ENCODE measurements at regions not wholly inside any gene's neighbourhood (a gene's known extent, or its start where the extent isn't known, plus 50 kb on each side); places are given as distances from the start of the nearest gene placed in this dataset.

DNA sequence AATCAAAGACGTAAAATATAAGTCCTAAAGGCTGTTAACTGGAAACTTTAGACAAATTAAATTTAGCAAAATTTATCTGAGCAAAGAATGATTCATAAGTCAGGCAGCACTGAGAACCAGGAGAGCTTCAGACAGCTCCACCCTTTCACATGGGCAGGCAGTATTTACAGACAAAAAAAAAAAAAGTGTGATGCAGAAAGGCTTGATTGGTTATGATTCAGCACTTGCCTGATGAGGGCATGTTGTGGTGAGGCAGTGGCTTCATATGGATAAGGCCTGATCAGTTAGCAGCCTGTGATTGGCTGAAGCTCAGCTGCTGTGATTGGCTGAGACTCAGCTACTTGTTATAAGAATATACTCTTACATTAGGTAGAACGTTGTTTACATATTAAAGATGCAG, 495.4 kb upstream of the POM121L12 start:
- ATAC-seq = no peak
- H3K36me3 Mint-ChIP-seq = no peaks in the 10 kb centered on the region
- H3K4me1 Mint-ChIP-seq = no peaks in the 10 kb centered on the region
- DNase-seq = no peak
- no peak overlapping the region for H3K4me3 Mint-ChIP-seq
- peaks cover 13% of the 10 kb centered on the region for H3K9me3 Mint-ChIP-seq (ENCODE audit: low read depth)
- no peak overlapping the region for H3K27ac Mint-ChIP-seq
- no peaks in the 10 kb centered on the region for H3K27me3 Mint-ChIP-seq
- CTCF ChIA-PET = no interaction called here

DNA sequence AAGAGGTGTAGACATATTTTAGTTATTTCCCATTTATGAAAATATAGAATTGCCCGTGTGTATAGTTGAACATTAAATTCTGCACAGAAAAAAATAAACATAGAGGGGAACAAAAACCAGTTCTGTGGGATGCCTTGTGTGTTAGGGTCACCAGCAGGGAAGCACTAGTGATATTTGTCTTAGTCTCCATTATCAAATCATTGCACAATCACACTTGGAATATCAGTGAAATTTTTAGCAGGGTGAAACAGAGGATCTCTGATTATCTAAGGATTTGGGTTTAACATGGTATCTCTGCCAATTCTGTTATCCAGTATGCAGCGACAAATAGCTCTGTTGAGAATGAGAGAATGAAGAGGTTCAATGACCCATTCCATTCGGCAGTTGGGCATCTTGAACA, 496.0 kb upstream of the POM121L12 start:
- CTCF ChIA-PET = no interaction called here
- Mint-ChIP-seq H3K27me3 (no peaks in the 10 kb centered on the region), H3K4me1 (no peaks in the 10 kb centered on the region), H3K4me3 (no peak overlapping the region), H3K27ac (no peak overlapping the region), H3K36me3 (no peaks in the 10 kb centered on the region), H3K9me3 (ENCODE audit: low read depth) (peaks cover 13% of the 10 kb centered on the region)
- ATAC-seq (no peak), DNase-seq (no peak)

DNA sequence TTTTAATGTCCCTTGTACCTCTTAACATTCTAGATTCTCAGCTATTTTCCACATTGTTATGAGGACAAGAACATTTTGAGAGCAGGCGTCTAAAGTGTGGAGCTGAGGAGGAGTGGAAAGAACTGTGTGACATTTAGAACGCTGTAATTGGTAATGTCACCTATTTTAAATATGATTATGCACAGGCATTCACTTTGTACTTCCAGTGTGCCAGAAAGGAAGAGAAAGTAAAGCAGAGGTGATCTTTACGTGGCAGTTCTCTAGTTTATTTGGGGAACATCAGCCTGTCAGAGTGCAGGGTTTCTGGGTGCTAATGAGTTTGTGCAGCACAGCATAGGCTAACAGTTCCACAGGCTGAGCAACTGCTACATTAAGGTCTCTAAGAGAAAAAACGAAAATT, 498.4 kb upstream of the POM121L12 start:
- no peaks in the 10 kb centered on the region for H3K27me3 Mint-ChIP-seq
- ATAC-seq = no peak
- H3K4me1 Mint-ChIP-seq = no peaks in the 10 kb centered on the region
- CTCF ChIA-PET = no interaction called here
- H3K36me3 Mint-ChIP-seq = no peaks in the 10 kb centered on the region
- no peak overlapping the region for H3K4me3 Mint-ChIP-seq
- DNase-seq = no peak
- peaks cover 17% of the 10 kb centered on the region for H3K9me3 Mint-ChIP-seq (ENCODE audit: low read depth)
- H3K27ac Mint-ChIP-seq = no peak overlapping the region

DNA sequence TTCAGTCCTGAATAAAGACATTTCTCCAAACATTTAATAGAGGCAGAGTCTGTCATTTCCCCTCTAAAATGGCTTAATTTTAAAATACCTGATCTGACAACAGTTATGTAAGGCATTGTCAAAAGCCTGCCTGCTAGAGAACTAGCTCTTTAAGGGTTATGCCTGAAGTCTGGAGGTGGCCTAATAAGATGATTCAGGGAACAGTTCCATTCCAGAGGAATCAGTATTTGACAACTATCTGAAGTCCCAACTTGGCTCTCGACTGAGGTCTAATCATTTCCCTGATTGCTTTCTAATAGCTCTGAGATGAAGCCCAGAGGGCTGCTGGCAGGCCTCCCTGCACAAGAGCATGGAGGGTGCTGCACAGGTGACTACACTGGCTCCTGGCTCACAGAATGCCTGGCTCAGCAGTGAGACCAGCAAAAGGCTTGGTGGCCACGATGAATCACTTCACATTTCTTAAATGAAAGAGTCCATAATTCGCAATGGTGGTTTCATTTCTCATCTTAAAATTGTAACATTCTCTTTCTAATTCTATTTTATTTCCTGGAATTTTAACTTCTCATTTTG, 509.6 kb upstream of the POM121L12 start:
- DNase-seq (no peak), ATAC-seq (no peak)
- Mint-ChIP-seq H3K4me1 (no peaks in the 10 kb centered on the region), H3K9me3 (ENCODE audit: low read depth) (peaks cover 8% of the 10 kb centered on the region), H3K36me3 (no peaks in the 10 kb centered on the region), H3K27ac (no peak overlapping the region), H3K4me3 (no peak overlapping the region), H3K27me3 (no peaks in the 10 kb centered on the region)
- CTCF ChIA-PET = no interaction called here

DNA sequence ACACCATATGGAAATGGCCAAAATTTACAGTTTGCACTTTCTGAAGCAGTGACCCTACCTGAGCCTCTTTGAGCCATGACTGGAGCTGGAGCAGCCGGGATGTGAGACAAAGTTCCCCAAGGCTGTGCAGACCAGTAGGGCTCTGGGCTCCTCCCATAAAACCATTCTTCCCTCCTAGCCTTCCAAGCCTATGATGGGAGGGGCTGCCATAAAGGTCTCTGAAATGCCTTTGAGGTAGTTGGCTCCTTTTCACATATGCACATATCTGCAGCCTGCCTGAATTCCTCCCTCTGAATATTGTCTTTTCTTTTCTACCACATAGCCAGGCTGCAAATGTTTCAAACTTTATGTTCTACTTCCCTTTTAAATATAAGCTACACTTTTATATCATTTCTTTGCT, 516.6 kb upstream of the POM121L12 start:
- no peaks in the 10 kb centered on the region for H3K36me3 Mint-ChIP-seq
- no peak for ATAC-seq
- H3K4me3 Mint-ChIP-seq = no peak overlapping the region
- no peaks in the 10 kb centered on the region for H3K27me3 Mint-ChIP-seq
- no peaks in the 10 kb centered on the region for H3K4me1 Mint-ChIP-seq
- H3K9me3 Mint-ChIP-seq (ENCODE audit: low read depth) = peaks cover 28% of the 10 kb centered on the region
- no peak overlapping the region for H3K27ac Mint-ChIP-seq
- CTCF ChIA-PET = no interaction called here
- DNase-seq = no peak

DNA sequence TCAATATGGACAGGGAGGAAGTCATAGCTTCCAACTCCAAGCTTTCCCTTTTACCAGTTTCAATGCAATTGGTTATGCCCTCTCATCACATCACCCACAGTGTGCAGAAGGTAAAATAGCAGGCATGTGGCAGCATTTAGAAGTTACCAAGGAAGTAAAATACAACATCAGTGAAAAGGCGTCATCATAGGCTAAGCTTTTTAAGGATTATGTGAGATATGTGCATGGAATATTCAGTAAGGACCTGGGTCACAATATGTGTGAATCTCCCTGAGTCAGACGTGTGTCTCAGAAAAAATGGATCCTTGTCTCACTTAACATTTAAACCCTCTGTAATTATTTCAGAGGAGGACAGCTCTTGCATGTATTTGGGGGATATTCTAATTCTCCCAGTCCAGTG, 522.8 kb upstream of the POM121L12 start:
- CTCF ChIA-PET = no interaction called here
- Mint-ChIP-seq H3K4me3 (no peak overlapping the region), H3K9me3 (ENCODE audit: low read depth) (peaks cover 16% of the 10 kb centered on the region), H3K27ac (no peak overlapping the region), H3K27me3 (no peaks in the 10 kb centered on the region), H3K4me1 (no peaks in the 10 kb centered on the region), H3K36me3 (no peaks in the 10 kb centered on the region)
- no peak for DNase-seq
- ATAC-seq = no peak

DNA sequence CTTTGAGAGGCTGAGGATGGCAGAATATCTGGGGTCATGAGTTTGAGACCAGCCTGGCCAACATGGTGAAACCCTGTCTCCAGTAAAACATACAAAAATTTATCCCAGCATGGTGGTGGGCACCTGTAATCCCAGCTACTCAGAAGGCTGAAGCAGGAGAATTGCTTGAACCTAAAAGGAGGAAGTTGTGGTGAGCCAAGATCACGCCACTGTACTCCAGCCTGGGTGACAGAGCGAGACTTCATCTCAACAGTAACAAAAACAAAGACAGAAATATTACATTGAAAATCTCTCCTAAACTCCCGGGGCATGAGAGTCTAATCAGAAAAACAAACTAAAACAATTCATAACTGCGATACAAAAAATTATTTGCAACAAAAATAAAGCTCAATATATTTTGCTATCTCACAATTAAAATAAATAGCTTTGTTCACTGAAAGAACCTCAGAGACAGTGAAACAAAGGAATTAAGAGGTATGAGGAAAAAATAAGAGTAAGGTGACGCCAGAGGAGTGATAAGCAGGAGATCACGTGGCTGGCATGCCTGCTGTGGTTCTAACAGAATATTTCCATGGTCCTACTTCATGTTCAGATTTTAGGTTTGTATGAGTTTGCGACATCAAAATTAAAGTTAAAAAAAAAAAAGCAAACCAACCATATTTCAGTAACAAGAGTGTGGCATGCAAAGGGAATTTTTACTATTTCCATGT, 527.7 kb upstream of the POM121L12 start:
- no peak overlapping the region for H3K27ac Mint-ChIP-seq
- ATAC-seq = no peak
- H3K27me3 Mint-ChIP-seq = no peaks in the 10 kb centered on the region
- DNase-seq = no peak
- H3K4me3 Mint-ChIP-seq = no peak overlapping the region
- CTCF ChIA-PET = no interaction called here
- peaks cover 20% of the 10 kb centered on the region for H3K9me3 Mint-ChIP-seq (ENCODE audit: low read depth)
- no peaks in the 10 kb centered on the region for H3K4me1 Mint-ChIP-seq
- H3K36me3 Mint-ChIP-seq = no peaks in the 10 kb centered on the region

DNA sequence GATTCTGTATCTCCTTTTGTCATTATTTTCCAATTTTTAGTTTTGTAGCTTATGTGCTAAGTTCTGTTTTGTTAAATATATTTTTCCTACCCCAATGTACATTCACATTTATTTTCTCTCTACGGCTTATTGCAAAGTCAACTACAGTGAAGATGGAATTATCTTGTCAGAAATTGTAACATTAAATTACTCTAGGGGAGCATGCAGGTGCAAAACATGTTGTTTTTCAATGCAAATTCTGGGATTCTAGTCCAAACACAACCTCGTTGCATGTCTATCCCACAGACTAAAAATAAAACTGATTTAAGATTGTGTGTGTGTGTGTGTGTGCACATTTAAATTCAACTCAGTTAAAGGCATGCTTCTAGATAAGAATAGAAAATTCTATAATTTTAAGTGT, 529.1 kb upstream of the POM121L12 start:
- H3K36me3 Mint-ChIP-seq = no peaks in the 10 kb centered on the region
- H3K4me3 Mint-ChIP-seq = no peak overlapping the region
- H3K4me1 Mint-ChIP-seq = no peaks in the 10 kb centered on the region
- CTCF ChIA-PET = no interaction called here
- no peak overlapping the region for H3K27ac Mint-ChIP-seq
- H3K9me3 Mint-ChIP-seq (ENCODE audit: low read depth) = peaks cover 11% of the 10 kb centered on the region
- no peak for ATAC-seq
- no peaks in the 10 kb centered on the region for H3K27me3 Mint-ChIP-seq
- DNase-seq = no peak

DNA sequence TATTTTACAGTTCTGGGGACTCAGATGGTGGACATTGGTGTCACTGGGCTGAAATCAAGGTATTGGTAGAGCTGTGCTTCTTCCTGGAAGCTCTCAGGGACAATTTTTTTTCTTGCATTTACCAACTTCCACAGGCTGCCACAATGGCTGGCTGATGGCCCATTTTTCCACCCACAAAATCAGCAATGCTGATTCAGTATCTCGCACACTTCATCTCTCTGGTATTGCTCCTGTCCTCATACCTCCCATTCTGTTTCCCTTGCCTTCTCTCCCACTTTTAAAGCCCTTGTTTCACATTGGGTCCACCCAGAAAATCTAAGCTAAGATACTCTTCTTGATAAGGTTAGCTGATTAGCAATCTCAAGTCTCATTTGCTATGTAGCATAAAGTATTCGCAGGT, 530.9 kb upstream of the POM121L12 start:
- no peaks in the 10 kb centered on the region for H3K36me3 Mint-ChIP-seq
- no peak for DNase-seq
- H3K9me3 Mint-ChIP-seq (ENCODE audit: low read depth) = peaks cover 14% of the 10 kb centered on the region
- ATAC-seq = no peak
- H3K27me3 Mint-ChIP-seq = no peaks in the 10 kb centered on the region
- H3K27ac Mint-ChIP-seq = no peak overlapping the region
- H3K4me1 Mint-ChIP-seq = no peaks in the 10 kb centered on the region
- no peak overlapping the region for H3K4me3 Mint-ChIP-seq
- CTCF ChIA-PET = no interaction called here

DNA sequence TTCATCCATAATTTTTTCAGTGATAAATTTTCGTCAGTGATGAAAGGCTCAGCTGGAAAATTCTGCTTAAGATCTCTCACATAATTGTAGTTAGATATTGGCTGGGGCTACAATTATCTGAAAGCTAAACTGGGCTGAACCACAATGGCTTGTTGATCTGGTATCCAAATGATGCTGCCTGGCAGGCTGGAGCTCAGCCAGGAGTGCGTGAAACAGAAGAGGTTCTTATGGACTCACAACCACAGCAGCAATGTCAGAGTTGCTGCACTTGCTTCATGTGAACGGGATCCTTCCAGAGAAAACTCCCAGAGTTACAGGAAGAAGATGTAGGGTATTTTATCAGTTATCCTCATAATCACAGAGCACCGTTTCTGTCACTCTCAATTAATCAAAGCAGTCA, 533.2 kb upstream of the POM121L12 start:
- H3K4me3 Mint-ChIP-seq = no peak overlapping the region
- no peak overlapping the region for H3K27ac Mint-ChIP-seq
- ATAC-seq = no peak

DNA sequence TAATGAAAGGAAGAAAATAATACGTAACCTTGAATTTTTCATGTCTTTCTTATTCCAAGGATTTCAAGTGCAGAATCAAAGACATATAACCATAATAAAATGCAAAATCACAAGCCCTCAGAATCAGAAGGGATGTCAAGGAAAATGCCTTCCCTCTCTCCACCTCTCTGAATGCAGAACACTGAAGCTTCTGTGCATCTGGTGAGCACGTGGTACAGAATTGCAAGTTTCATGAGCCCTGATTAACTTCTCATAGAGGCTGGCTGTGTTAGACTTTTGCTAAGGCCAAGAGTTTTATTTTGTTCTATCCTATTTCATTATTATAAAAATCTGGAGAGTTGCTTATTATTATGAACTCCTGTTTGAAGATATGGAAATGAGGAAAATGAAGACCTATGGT, 533.7 kb upstream of the POM121L12 start:
- H3K36me3 Mint-ChIP-seq = no peaks in the 10 kb centered on the region
- no peak overlapping the region for H3K4me3 Mint-ChIP-seq
- H3K9me3 Mint-ChIP-seq (ENCODE audit: low read depth) = peaks cover 10% of the 10 kb centered on the region
- CTCF ChIA-PET = no interaction called here
- H3K27ac Mint-ChIP-seq = no peak overlapping the region
- no peak for ATAC-seq
- no peaks in the 10 kb centered on the region for H3K4me1 Mint-ChIP-seq
- H3K27me3 Mint-ChIP-seq = no peaks in the 10 kb centered on the region
- no peak for DNase-seq

More for the DNA sequence above, 533.2 kb upstream of the POM121L12 start:
- Mint-ChIP-seq H3K27me3 (no peaks in the 10 kb centered on the region), H3K4me1 (no peaks in the 10 kb centered on the region), H3K9me3 (ENCODE audit: low read depth) (peaks cover 12% of the 10 kb centered on the region), H3K36me3 (no peaks in the 10 kb centered on the region)
- CTCF ChIA-PET = no interaction called here
- no peak for DNase-seq

DNA sequence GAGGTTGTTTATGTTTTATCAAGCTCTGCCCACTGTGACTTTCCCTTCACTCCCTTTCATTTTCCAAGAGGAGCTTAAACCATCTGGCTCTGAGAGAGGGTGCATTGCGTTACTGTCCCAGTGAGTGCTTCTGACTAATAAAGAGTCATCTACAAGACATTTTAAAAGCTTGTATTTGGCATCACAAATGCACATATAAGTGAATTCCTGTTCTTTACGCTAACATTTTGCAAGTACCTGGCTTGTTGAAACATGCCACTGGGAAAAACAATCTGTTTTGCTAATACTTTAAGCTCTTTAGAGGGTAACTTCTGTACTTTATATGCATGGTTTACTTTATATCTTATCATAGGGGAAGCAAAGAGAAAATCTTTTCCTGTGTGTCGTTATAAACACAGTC, 534.6 kb upstream of the POM121L12 start:
- CTCF ChIA-PET = no interaction called here
- no peak for ATAC-seq
- Mint-ChIP-seq H3K27ac (no peak overlapping the region), H3K9me3 (ENCODE audit: low read depth) (peaks cover 5% of the 10 kb centered on the region), H3K36me3 (no peaks in the 10 kb centered on the region), H3K4me3 (no peak overlapping the region), H3K4me1 (no peaks in the 10 kb centered on the region), H3K27me3 (no peaks in the 10 kb centered on the region)
- no peak for DNase-seq

DNA sequence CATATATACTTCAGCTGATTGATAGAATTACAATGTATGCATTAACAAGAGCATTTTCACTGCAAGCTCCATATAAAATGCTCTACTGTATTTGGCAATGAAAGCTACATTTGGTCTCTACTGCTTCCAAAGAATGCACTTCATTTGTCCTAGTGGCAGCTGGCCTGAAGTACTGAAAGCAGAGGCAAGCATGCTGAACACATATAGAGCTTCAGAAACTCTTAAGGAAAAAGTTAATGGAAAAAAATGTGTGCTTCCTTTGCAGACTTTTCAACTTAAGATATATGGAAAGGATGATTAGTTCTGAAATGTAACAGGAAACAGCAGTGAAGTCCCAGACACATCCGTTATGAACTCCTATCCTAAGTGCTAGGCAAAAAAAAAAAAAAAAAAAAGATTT, 537.1 kb upstream of the POM121L12 start:
- H3K36me3 Mint-ChIP-seq = no peaks in the 10 kb centered on the region
- CTCF ChIA-PET = no interaction called here
- peaks cover 2% of the 10 kb centered on the region for H3K9me3 Mint-ChIP-seq (ENCODE audit: low read depth)
- ATAC-seq (no peak), DNase-seq (no peak)
- no peaks in the 10 kb centered on the region for H3K27me3 Mint-ChIP-seq
- no peaks in the 10 kb centered on the region for H3K4me1 Mint-ChIP-seq
- H3K4me3 Mint-ChIP-seq = no peak overlapping the region
- H3K27ac Mint-ChIP-seq = no peak overlapping the region

DNA sequence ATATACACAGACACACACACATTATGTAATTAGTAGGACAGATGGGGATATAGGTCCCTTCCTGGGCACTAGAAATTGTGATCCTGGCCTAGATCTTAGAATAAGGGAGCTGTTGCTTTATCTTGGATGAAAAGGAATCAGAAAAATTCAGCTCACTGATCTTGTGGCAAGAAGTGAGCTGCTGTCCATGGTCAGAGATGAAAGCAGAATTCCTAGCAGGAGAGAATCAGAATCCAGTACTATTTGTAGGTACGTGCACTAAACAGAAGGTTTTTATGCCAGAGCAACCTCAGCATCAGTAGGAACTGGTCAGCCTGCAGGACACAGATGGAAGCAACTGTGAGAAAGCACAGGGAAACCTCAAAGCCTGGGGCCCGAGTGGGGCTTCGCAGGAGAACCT, 549.2 kb upstream of the POM121L12 start:
- no peak overlapping the region for H3K4me3 Mint-ChIP-seq
- H3K4me1 Mint-ChIP-seq = no peaks in the 10 kb centered on the region
- CTCF ChIA-PET = no interaction called here
- DNase-seq (no peak), ATAC-seq (no peak)
- peaks cover 16% of the 10 kb centered on the region for H3K9me3 Mint-ChIP-seq (ENCODE audit: low read depth)
- no peaks in the 10 kb centered on the region for H3K36me3 Mint-ChIP-seq
- H3K27ac Mint-ChIP-seq = no peak overlapping the region
- H3K27me3 Mint-ChIP-seq = no peaks in the 10 kb centered on the region

DNA sequence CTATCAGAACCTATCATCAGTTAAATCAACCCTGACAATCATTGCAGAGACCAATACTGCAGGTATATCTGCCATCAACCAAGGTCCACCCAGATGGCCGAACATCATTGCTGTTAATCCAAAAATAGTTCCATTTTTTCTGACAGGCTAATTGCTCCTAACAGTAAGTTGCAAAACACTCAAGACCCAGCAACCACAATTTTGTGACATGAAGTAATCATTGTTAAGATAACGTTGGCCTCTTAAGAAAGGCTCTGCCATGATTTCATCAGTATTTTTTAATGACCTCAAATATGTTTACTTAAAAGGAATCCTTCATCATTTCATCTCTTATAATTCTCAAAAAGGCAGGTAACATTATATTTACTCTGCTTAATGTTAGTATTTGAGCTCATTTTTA, 553.4 kb upstream of the POM121L12 start:
- Mint-ChIP-seq H3K27me3 (no peaks in the 10 kb centered on the region), H3K36me3 (no peaks in the 10 kb centered on the region), H3K4me3 (no peak overlapping the region), H3K4me1 (no peaks in the 10 kb centered on the region), H3K9me3 (ENCODE audit: low read depth) (peaks cover 12% of the 10 kb centered on the region), H3K27ac (no peak overlapping the region)
- ATAC-seq (no peak), DNase-seq (no peak)
- CTCF ChIA-PET = no interaction called here

All from activated CD8-positive, alpha-beta memory T cell treated with anti-CD3 and anti-CD28 coated beads, Interleukin-2, amount 10 ng/mL, durations not matched to agents 7 days and 5 days (primary cell).